ENCODE measurements at regions not wholly inside any gene's neighbourhood (a gene's known extent, or its start where the extent isn't known, plus 50 kb on each side); places are given as distances from the start of the nearest gene placed in this dataset.

- peak in 1 of 2 donors; percentile 45 for DNase-seq
- Histone ChIP-seq H3K36me3 (no peaks in the 10 kb centered on the region), H3K4me3 (replicated peaks in 1 of 3) (no peak overlapping the region), H3K27ac (peak overlapping the region; percentile 13 to 57 (median 35)), H3K27me3 (no peaks in the 10 kb centered on the region), H3K9me3 (no peaks in the 10 kb centered on the region), H3K4me1 (peaks cover 45 to 74% of the 10 kb centered on the region in 2 donors)
- 89 to 92% methylated on average over 14 to 17 of the region's 17 CpGs for WGBS, 2 donors
- TF ChIP-seq POLR2A (IDR thresholded peaks at IDR 0.05) (no peak), CTCF (IDR thresholded peaks at IDR 0.05) (peak in 1 of 6 experiments; percentile 3)
- intact Hi-C loops (cut with DNase I): loop anchor here (5.0 kb wide), 1 partner anchor 133 kb away; no protein-coding TSS in a partner anchor
Observed at GRCh38 chr12:124510301-124510970, 57.0 kb downstream of the NCOR2 start.

DNA sequence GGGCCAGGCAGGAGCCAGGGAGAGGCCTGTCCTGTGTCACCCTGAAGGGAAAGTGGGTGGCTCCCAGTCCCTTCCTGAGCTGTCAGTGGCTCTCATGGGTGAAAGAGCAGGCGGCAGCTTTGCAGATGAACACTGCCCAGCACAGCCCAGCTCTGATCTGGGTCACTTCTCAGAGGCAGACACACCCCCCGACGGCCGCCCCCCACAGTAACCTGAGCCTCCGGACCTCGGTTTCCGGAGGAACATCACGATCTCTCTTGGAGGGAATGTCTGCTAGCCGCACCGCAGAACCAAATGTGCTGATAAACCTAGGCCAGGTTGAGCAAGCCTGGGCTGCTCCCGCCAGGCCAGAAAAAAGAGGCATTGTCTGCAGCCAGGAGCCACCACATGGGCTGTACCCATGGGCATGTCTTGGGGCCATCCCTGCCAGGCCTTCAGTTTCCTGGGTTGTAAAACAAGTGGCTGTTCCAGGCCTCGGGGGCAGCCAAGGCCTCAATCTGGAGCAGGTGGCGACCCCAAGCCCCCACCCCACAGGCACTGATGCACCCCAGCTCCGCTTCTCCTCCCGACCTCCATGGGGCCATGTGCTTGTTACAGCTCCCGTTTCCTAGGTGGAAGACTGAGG is 57.6 kb downstream of the NCOR2 start:
- intact Hi-C loops (cut with DNase I): loop anchor here (5.0 kb wide), 1 partner anchor 132 kb away; no protein-coding TSS in a partner anchor
- Histone ChIP-seq H3K36me3 (no peaks in the 10 kb centered on the region), H3K27me3 (no peaks in the 10 kb centered on the region), H3K4me1 (peaks cover 42 to 75% of the 10 kb centered on the region in 2 donors), H3K4me3 (replicated peaks in 1 of 3) (no peak overlapping the region), H3K27ac (peak overlapping the region; percentile 13 to 57 (median 35)), H3K9me3 (no peaks in the 10 kb centered on the region)
- DNase-seq: peak; percentile 73 to 78
- 27 to 44% methylated on average over 13 to 16 of the region's 16 CpGs for WGBS, 2 donors
- TF ChIP-seq POLR2A (IDR thresholded peaks at IDR 0.05) (no peak), CTCF (IDR thresholded peaks at IDR 0.05) (no peak)

GRCh38 chr12:124509300-124509675 is 58.1 kb downstream of the NCOR2 start:
- Histone ChIP-seq H3K4me1 (peaks cover 42 to 75% of the 10 kb centered on the region in 2 donors), H3K9me3 (no peaks in the 10 kb centered on the region), H3K4me3 (replicated peaks in 1 of 3) (no peak overlapping the region), H3K27me3 (no peaks in the 10 kb centered on the region), H3K27ac (peak overlapping the region; percentile 2 to 57 (median 13)), H3K36me3 (no peaks in the 10 kb centered on the region)
- no peak for DNase-seq
- intact Hi-C loops (cut with DNase I): no loop called here
- WGBS, 2 donors: 100% methylated on average over 1 of the region's 1 CpG
- no peak for TF ChIP-seq CTCF (IDR thresholded peaks at IDR 0.05)
- no peak for TF ChIP-seq POLR2A (IDR thresholded peaks at IDR 0.05)

GRCh38 chr12:124508381-124509079 is 58.9 kb downstream of the NCOR2 start:
- H3K4me3 ChIP-seq (replicated peaks in 1 of 3): no peak overlapping the region
- no peaks in the 10 kb centered on the region for H3K27me3 ChIP-seq
- no peak for DNase-seq
- intact Hi-C loops (cut with DNase I): no loop called here
- peaks cover 38 to 73% of the 10 kb centered on the region in 2 donors for H3K4me1 ChIP-seq
- no peaks in the 10 kb centered on the region for H3K36me3 ChIP-seq
- peak overlapping the region in 2 of 3 donors; percentile 13 to 57 for H3K27ac ChIP-seq
- WGBS, 2 donors: 75 to 80% methylated on average over 20 to 21 of the region's 21 CpGs
- H3K9me3 ChIP-seq: no peaks in the 10 kb centered on the region
- no peak for TF ChIP-seq CTCF (IDR thresholded peaks at IDR 0.05)
- no peak for TF ChIP-seq POLR2A (IDR thresholded peaks at IDR 0.05)

All from thyroid gland (tissue), 4 donors.